HG03354 (cell line): ENCODE measurements at regions not wholly inside any gene's neighbourhood (a gene's known extent, or its start where the extent isn't known, plus 50 kb on each side); places are given as distances from the start of the nearest gene placed in this dataset.
"Not testable (repeated sequence)": the region's sequence is repeated elsewhere in the genome, so short reads cannot be mapped to it uniquely, and the experiment has no call there.

Source experiments
- ATAC-seq: cut with Tn5 transposase; IDR thresholded peaks from one replicate; pipeline ENCODE4 v1.9.1; 2021; ENCODE audit warnings: mild to moderate bottlenecking; ENCODE audit not compliant: unreplicated experiment, poor library complexity, severe bottlenecking

- no peak for ATAC-seq
These were observed 445.4 kb downstream of the TFEC start for GRCh38 chr7:115585015-115585718.

DNA sequence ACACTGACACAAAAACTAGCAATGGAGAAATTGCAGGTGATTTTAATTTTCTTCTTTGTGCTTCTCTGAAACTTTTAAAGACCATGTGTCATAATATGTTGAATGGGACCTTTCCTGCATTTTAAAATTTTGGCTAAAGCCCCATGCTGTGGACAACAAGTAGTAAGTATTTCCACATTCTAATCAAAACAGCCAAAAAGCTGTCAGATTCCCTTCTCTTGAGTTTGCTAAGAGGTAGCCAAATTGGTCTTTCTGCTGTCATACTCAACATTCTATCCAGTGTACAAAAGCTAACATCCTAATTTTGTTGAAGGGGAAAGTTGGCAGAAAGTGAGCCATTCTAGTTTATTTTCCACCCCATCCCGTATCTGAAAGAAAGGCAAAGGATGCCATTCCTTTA is 447.6 kb downstream of the TFEC start:
- ATAC-seq = no peak

DNA sequence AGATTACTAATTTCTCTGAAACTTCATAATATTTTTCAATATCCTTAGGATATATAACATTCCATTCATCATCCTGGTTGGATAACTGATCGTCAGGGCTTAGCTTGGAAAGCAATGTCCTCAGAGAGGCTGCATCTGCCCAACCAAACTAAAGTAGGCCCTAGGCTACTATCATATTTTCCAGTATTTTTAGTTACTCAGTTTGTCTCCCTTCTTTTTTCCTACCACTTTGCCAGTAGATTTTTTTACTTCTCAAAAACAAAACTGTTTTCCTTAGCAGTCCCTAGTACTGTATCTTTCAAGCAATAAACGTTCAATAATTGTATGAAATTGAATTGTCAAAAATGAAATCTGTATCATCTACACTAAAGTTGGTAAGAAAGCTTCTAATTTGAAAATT is 452.0 kb downstream of the TFEC start:
- no peak for ATAC-seq

GRCh38 chr7:115574681-115575291 is 455.8 kb downstream of the TFEC start:
- no peak for ATAC-seq

DNA sequence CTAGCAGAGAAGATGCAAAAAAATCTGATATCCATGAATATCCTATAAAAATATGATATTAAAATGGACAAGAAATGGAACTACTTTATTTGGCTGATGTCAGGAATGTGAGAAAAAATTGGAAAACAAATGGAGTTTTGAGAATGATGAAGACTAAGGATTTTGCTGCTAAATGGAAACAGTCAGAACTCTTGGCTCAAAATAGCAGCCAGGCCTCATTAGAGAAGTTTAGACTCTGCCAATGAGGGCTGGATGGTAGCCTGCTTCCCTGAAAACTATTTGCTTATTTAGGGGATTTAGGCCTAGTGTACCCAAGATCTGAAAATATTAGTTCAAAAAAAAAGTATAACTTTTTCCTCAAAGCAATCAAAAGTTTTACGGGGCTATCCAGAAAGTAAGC is 458.5 kb downstream of the TFEC start:
- no peak for ATAC-seq

DNA sequence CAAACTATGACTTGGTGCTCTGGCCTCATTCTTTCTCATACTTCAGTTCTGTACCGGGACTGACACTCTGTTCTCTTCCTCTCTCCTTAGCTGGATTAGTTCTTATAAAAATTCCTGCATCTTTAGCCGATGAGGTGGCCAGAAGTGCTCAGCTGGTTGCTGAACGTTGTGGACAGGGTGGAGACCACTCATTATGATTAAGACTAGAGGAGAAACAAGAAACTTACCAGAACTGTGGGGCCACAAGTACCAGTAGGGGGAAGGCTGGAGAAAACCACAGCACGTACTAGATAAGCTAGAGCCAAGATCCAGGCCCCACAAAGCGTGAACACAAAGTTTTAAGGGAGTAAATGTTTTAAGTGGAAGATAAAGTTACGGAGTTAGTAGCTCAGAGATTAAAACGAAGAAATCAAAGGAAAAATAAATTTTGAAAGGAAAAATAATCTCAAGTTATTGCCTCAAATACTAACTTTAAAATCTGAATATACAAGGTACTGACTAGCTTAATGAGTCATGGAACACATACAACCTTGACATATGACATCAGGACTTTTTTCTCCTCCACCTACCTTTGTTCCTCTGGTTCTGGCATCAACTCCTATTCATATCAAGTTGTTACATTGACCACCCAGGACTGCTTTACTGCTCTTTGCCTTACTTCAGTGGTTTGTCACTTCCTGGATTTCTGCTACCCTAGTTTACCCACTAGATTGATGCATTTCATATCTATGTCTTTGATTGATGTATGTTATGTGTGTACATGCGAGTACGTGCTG is 469.0 kb downstream of the TFEC start:
- no peak for ATAC-seq

- ATAC-seq = no peak
These were observed 470.7 kb downstream of the TFEC start for GRCh38 chr7:115559877-115560276.

GRCh38 chr7:115558161-115558560 is 472.4 kb downstream of the TFEC start:
- no peak for ATAC-seq

- ATAC-seq = not testable (repeated sequence)
These were observed 473.3 kb downstream of the TFEC start for GRCh38 chr7:115557296-115557695.

DNA sequence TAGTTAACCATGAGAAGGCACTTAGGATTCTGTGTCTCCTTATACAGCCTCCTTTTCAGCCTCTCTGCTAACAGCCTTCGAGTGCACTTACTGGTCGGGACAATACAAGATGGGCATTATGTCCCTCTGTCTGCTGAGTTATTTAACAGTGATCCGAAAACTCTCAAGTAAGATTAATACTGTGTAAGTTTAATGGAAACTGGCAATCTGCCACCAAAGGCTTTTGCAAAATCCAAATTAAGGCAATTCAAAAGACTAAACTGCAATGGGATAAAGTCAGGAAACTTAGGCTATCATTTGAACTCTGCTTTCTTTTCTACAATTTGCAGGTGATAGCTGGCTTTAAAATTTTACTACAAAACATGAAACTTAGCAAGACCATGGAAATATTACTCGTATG is 477.8 kb downstream of the TFEC start:
- no peak for ATAC-seq

- no peak for ATAC-seq
These were observed 480.7 kb downstream of the TFEC start for GRCh38 chr7:115549910-115550309.

DNA sequence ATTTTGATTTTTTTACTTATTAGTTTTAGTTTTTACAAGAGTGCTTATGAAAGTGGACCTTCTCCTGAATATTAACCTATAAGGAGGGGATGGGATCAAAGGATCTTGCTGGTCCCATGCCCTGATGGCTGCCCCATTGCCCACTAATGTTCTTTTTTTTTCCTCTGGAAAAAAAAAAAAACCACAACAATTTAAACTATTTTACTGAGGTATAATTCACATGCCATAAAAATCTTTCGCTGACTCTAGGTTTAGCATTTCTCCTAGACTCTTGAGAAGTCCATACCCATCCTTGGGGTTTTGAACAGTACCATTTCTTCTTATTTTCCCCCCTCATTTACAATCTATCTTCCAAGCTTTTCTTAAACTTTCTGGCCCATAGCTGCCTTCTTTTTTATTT is 481.8 kb downstream of the TFEC start:
- no peak for ATAC-seq

- ATAC-seq = no peak
These were observed 483.8 kb downstream of the TFEC start for GRCh38 chr7:115546790-115547189.

GRCh38 chr7:115533785-115534184 is 496.8 kb downstream of the TFEC start:
- ATAC-seq = no peak

DNA sequence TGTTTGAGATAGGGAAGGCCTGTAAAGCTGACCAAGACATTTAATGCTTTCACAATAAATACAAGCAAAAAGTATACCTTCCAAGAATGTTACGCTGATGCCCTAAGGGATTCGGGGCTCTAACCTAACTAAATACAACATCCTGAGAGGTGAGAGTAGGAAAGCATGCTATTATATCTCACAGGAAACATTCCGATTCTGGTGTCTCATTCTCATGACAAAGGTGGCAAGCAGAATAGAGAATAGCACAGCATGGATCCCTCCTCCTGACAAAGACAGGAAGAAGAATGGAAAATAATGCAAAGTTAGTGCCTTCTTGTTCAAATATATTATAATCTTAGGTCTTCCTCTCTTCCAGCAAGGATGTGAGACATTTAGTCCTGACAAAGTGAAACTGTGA is 504.3 kb downstream of the TFEC start:
- ATAC-seq = no peak

- no peak for ATAC-seq
These were observed 508.4 kb downstream of the TFEC start for GRCh38 chr7:115522174-115522573.

GRCh38 chr7:115516341-115516740 is 514.2 kb downstream of the TFEC start:
- ATAC-seq = no peak

DNA sequence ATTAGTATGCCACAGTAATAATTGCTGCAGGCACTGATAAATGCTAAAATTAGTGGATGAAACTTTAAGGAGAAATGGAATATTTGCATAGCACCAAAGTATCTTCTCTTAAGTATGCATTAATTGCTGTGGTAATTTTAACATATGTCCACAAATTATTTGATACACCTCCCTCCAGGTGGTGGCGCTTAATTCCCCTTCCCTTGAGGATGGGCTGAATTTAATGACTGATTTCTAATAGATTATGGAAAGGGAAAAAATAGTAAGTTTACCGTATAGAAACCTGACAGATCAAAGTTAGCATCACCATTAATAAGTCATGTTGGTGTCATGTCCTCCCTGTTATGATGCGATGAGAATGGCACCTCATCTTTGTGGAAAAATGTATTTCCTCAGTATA is 519.2 kb downstream of the TFEC start:
- ATAC-seq = no peak

DNA sequence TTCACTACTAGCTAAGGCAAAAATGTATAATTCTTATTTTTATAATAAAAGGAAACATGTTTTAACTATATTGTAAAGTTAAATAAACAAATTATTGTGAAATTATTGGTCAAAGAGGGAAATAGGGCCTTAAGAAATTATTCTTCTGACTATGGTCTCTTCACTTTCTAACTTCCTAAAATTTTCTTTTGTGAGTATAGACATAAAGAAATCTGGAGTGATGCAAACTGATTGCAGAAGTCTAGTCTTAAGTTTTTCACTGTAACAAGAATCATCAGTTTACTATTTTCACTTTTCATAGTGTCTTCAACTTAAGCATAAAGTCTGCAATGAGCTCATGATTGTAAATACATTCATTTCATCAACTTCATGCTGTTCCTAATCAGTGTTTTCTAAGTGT is 525.4 kb downstream of the TFEC start:
- ATAC-seq = no peak

DNA sequence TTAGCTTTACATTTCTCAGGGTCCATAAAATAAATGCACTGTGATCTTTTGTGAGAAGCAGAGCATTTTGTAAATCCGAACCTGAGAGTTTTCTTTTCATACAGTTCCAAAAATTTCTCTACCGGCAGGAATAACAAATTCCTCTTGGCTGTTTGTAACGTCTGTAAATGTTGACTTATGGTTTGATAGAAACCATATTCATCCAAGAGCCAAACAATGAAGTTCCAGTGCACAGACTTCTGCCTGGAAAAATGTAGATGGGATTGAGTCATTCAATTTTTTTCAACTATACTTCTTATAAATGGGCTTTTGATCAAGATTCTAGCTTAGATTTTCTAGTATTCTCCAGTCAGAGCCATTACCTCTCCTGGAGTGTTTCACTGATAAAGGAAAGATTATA is 530.6 kb downstream of the TFEC start:
- no peak for ATAC-seq

DNA sequence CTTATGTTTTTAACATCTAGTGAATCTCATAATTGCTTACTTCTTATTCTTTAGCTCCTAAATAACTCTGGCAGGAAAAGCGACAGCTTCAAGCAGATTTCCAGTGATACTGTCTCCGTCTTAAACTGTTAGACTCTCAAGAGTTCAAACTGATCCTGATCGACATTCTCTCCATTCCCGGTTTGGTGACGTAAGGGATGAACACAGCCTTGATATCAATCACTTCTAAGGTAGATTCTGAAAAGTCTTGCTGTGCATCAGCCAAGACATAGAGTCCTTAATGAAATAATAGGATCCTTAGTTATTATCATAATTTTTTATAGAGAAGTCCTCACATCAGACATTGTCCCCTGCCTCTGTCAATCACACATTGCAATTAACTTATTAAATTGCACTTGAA is 534.6 kb downstream of the TFEC start:
- ATAC-seq = no peak
